Smooth muscle cell (in vitro differentiated cells): ENCODE measurements at regions not wholly inside any gene's neighbourhood (a gene's known extent, or its start where the extent isn't known, plus 50 kb on each side); places are given as distances from the start of the nearest gene placed in this dataset.

ENCODE experiments used
- DNase-seq: peaks from one replicate; lab custom pipeline; 2025; ENCODE audit not compliant: unreplicated experiment; lab: John Stamatoyannopoulos, UW
- H2AFZ ChIP-seq: fragments of 200-600 bp; sonication (generic); 2 replicates; pipeline ENCODE4 v1.6.0; 2016; ENCODE audit warnings: antibody characterized with exemption, low read depth, mild to moderate bottlenecking
- H3F3A ChIP-seq: fragments of 200-600 bp; sonication (generic); 2 replicates; pipeline ENCODE4 v1.6.0; 2017; ENCODE audit warnings: antibody characterized with exemption, low read depth
- H3K27ac ChIP-seq: fragments of 200-600 bp; sonication (generic); 2 replicates; pipeline ENCODE4 v1.5.1; 2016; ENCODE audit warnings: low read depth, mild to moderate bottlenecking
- H3K27me3 ChIP-seq: fragments of 200-600 bp; sonication (generic); 2 replicates; pipeline ENCODE4 v1.6.1; 2016; ENCODE audit warnings: low read depth, mild to moderate bottlenecking
- H3K36me3 ChIP-seq: fragments of 200-600 bp; sonication (generic); 2 replicates; pipeline ENCODE4 v1.5.1; 2016; ENCODE audit warnings: low read depth
- H3K4me1 ChIP-seq: fragments of 200-600 bp; sonication (generic); 2 replicates; pipeline ENCODE4 v1.5.1; 2016; ENCODE audit warnings: low read depth
- H3K4me2 ChIP-seq: fragments of 200-600 bp; sonication (generic); 2 replicates; pipeline ENCODE4 v1.6.0; 2016; ENCODE audit warnings: mild to moderate bottlenecking
- H3K4me3 ChIP-seq: fragments of 200-600 bp; sonication (generic); 2 replicates; pipeline ENCODE4 v1.5.1; 2016; ENCODE audit warnings: mild to moderate bottlenecking
- H3K79me2 ChIP-seq: fragments of 200-600 bp; sonication (generic); 2 replicates; pipeline ENCODE4 v1.6.0; 2016; ENCODE audit warnings: low read depth, mild to moderate bottlenecking
- H3K9ac ChIP-seq: fragments of 200-600 bp; sonication (generic); 2 replicates; pipeline ENCODE4 v1.6.0; 2016; ENCODE audit warnings: low read depth
- H3K9me3 ChIP-seq: fragments of 200-600 bp; sonication (generic); replicated peaks from 2 replicates; pipeline ENCODE4 v1.5.1; 2016; ENCODE audit warnings: low read depth
- H4K20me1 ChIP-seq: fragments of 200-600 bp; sonication (generic); 2 replicates; pipeline ENCODE4 v1.6.0; 2016; ENCODE audit warnings: low read depth
- WGBS: methylation state at CpG from one replicate; pipeline ENCODE4 v1.1.7; 2016; ENCODE audit warnings: low lambda C conversion rate; 5-methylcytosine and 5-hydroxymethylcytosine counted together
- TF ChIP-seq, protein P1 (sequence below): fragments of 200-600 bp; sonication (generic); IDR thresholded peaks from 2 replicates; pipeline ENCODE4 v1.5.1; 2017; ENCODE audit warnings: borderline replicate concordance, mild to moderate bottlenecking, antibody characterized with exemption; ENCODE audit not compliant: insufficient read depth, poor library complexity, severe bottlenecking

DNA sequence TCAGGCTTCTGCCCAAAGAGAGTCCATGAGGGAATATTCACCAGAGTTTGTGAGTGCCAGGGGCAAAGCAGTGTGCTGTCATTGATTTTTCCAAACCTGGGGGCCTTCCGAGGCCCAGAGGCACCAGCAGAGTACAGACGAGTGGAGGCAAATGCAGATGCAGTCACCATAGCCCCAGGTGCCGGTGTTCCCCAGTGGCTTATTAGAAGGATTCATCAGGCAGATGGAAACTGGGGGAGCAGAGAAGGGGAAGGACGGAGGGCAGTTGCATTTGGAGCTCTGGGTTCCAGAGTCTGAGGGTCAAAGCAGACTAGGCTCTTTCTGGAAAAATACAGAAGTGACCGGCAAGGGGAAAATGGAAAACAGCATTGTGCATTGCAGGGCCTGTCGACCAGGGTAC lies 184.2 kb downstream of the ANKRD60 start:
- no peak overlapping the region for H2AFZ ChIP-seq
- peaks cover 2% of the 10 kb centered on the region for H3K27me3 ChIP-seq
- peaks cover 4% of the 10 kb centered on the region for H3K4me1 ChIP-seq
- H3K9ac ChIP-seq: no peak overlapping the region
- WGBS: 86% methylated on average over 6 of the region's 6 CpGs
- no peak overlapping the region for H3K4me3 ChIP-seq
- H3K79me2 ChIP-seq: no peaks in the 10 kb centered on the region
- H3F3A ChIP-seq: no peaks in the 10 kb centered on the region
- no peak overlapping the region for H3K27ac ChIP-seq
- no peaks in the 10 kb centered on the region for H3K36me3 ChIP-seq
- H3K4me2 ChIP-seq: no peak overlapping the region
- no peak for DNase-seq
- TF ChIP-seq, protein P1, sequence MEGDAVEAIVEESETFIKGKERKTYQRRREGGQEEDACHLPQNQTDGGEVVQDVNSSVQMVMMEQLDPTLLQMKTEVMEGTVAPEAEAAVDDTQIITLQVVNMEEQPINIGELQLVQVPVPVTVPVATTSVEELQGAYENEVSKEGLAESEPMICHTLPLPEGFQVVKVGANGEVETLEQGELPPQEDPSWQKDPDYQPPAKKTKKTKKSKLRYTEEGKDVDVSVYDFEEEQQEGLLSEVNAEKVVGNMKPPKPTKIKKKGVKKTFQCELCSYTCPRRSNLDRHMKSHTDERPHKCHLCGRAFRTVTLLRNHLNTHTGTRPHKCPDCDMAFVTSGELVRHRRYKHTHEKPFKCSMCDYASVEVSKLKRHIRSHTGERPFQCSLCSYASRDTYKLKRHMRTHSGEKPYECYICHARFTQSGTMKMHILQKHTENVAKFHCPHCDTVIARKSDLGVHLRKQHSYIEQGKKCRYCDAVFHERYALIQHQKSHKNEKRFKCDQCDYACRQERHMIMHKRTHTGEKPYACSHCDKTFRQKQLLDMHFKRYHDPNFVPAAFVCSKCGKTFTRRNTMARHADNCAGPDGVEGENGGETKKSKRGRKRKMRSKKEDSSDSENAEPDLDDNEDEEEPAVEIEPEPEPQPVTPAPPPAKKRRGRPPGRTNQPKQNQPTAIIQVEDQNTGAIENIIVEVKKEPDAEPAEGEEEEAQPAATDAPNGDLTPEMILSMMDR: no peak
- H3K9me3 ChIP-seq: no peaks in the 10 kb centered on the region
- H4K20me1 ChIP-seq: no peaks in the 10 kb centered on the region

DNA sequence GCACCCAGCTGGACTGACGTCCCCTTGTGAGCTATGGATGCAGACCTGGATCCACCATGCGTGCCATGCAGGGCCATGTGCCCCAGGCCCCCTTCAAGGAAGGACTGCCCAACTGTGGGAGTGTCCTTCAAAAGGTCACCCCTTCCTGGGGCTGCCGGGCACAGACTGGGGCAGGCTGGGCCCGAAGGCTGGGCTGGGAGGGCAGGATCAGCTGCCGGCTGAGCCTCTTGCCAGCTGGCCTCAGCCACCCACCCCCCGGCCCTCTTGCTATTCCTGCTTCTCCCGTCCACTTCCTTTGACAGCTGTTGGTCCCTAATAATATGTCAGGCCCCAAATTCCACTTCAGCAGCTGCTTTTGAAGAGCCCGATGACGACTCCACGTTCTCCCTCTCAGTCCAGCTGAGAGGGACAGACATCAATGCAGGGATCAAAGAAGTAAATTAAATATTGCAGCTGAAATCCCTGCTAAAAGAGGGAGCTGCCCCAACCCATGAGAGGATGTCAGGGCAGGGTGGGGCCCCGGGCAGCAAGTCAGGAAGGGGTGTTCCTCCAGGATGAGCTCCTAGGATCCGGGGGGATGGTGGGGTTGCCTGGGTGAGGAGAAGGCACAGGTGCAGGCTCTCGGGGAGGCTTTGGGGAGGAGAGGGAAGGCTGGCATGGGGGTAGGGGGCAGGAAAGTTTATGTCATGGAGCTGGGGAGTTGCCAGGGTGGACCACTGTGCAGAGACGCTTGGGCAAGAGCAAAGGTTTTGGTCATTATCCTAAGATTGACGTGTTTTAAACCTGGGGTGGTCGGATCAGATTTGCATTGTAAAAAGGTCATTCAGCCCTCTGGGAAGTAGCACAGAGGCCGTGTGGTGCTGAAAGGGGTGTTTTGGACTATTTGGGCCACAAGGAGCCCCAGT lies 185.0 kb downstream of the ANKRD60 start:
- H3K79me2 ChIP-seq: no peaks in the 10 kb centered on the region
- H3K4me3 ChIP-seq: no peak overlapping the region
- H3K4me2 ChIP-seq: no peak overlapping the region
- peaks cover 2% of the 10 kb centered on the region for H3K27me3 ChIP-seq
- H3F3A ChIP-seq: no peaks in the 10 kb centered on the region
- no peak overlapping the region for H3K27ac ChIP-seq
- TF ChIP-seq, protein P1: no peak
- no peaks in the 10 kb centered on the region for H3K9me3 ChIP-seq
- no peaks in the 10 kb centered on the region for H4K20me1 ChIP-seq
- WGBS: 82% methylated on average over 17 of the region's 17 CpGs
- no peak for DNase-seq
- no peaks in the 10 kb centered on the region for H3K36me3 ChIP-seq
- no peak overlapping the region for H3K9ac ChIP-seq
- peaks cover 4% of the 10 kb centered on the region for H3K4me1 ChIP-seq
- H2AFZ ChIP-seq: no peak overlapping the region

DNA sequence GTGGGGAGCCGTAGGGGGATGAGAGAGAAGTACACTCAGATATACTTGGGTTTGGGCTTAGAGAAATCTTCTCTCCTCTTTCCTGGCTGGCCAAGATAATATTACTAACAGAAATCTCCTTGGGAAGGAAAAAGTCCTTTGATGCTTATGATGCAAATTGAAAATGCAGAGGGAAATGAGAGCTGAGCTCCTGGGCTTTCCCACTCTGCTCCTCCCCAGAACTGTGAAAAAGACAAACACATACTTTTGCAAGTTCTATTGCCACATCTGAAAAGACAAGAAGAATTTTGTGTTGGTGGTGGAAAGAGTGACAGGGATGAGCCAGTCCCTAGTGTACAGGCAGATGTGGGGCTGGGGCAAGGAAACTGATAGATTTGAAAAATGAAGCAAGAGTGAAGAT lies 185.9 kb downstream of the ANKRD60 start:
- TF ChIP-seq, protein P1: no peak
- Histone ChIP-seq H3F3A (no peaks in the 10 kb centered on the region), H3K9me3 (no peaks in the 10 kb centered on the region), H2AFZ (no peak overlapping the region), H3K36me3 (no peaks in the 10 kb centered on the region), H3K27ac (no peak overlapping the region), H3K27me3 (peaks cover 2% of the 10 kb centered on the region), H3K4me3 (no peak overlapping the region), H4K20me1 (no peaks in the 10 kb centered on the region), H3K4me1 (peaks cover 4% of the 10 kb centered on the region), H3K4me2 (no peak overlapping the region), H3K79me2 (no peaks in the 10 kb centered on the region), H3K9ac (no peak overlapping the region)
- DNase-seq: no peak
- 93% methylated on average over 1 of the region's 1 CpG for WGBS
